Tongue (tissue), 1 donor: ENCODE measurements at regions not wholly inside any gene's neighbourhood (a gene's known extent, or its start where the extent isn't known, plus 50 kb on each side); places are given as distances from the start of the nearest gene placed in this dataset.

Experiments used
- DNase-seq: peaks from one replicate; pipeline ENCODE4 v3.0.0-alpha.2; 2015

GRCh38 chr18:38940863-38941531, 1375.4 kb upstream of the CELF4 start:
- peak; percentile 1 for DNase-seq

DNA sequence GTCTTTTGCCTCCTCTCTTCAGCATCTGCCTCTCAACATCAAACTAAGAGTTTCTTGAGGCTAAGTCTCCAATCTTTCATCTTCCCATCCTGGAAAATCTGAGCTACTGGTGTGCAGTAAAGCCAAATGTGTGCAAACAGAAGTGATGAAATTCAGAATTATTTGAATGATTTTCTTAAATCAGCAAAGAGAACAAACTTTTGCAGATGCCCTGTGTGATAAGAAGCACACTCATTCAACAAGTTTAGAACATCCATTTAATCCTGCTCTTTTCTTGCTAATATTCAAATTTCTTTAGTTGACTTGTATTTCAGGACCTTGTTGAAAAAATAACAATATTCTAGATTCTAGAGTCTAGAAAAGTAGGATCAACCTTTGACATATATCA, 1374.9 kb upstream of the CELF4 start:
- no peak for DNase-seq

GRCh38 chr18:38933910-38934510, 1368.4 kb upstream of the CELF4 start:
- DNase-seq: no peak

DNA sequence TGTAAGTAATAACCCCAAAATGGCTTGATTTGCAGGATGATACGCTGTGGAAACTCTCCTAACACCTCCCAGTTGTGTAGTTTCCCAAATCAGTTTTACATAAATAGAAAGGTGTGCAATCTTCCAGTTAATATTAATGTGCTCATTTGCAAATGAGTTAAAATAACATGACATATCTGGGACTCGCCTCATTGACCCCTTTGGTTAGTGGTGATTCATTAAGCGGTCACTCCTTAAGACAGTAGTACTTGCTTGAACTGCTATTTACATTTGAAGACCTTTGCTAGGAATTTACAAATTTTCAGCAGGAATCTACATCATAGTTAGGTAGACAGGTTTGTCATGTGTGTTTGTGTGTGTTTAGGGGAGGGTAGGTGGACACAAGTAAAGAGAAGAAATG, 1367.7 kb upstream of the CELF4 start:
- no peak for DNase-seq

GRCh38 chr18:38932752-38933151, 1367.2 kb upstream of the CELF4 start:
- DNase-seq: no peak

DNA sequence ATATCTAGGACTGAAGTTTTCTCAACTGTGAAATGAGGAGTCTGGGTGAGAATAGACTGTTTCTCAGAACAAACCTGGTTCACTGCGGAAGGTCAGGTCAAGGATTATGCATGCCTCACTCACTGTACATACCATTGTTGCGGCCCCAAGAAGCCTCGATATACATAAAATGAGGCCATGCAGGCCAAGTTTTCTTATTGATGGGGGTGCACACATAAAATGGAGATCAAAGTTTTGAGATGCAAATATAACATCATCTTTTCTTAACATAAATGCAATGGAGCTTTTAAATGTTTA, 1366.1 kb upstream of the CELF4 start:
- no peak for DNase-seq

GRCh38 chr18:38930881-38931753, 1365.5 kb upstream of the CELF4 start:
- DNase-seq: no peak

DNA sequence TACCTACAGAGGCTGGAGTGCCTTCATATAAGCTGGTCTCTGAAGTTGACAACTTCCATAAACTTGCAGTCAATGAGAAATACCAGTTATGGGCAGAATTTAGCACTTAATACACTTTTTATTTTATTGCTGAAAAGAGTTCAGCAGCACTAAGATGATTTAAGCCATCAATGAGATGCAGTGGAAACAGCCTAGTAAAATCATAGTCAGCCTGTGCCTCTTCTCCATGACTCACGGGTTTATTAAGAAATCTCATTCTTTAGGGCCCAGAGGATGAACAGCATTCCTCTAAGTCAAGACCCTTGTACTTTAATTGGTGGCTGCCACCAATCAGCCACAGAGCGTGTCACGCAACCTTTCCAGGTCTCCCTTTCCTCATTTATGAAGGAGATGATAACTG, 1357.9 kb upstream of the CELF4 start:
- no peak for DNase-seq

GRCh38 chr18:38923126-38923525, 1357.5 kb upstream of the CELF4 start:
- no peak for DNase-seq

DNA sequence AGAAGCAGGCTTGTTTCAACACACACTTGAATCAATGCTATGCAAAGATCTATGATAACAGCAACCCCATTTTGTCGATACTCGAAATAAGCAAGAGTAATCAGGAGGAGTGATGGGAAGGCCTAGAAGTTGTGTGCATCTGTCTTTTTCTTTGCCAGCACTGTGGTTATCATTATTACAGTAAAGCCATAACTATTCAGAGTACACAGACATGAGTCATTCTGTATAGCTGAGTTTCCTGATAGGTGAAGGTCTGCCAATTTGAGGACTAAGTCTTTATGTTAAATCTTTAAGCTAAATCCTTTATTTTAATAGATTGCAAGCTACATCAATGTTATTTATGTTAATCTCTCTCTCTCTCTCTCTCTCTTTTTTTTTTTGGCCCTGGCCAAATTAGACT, 1344.4 kb upstream of the CELF4 start:
- no peak for DNase-seq

- DNase-seq: peak; percentile 47
Observed at GRCh38 chr18:38902796-38903195, 1337.2 kb upstream of the CELF4 start.

DNA sequence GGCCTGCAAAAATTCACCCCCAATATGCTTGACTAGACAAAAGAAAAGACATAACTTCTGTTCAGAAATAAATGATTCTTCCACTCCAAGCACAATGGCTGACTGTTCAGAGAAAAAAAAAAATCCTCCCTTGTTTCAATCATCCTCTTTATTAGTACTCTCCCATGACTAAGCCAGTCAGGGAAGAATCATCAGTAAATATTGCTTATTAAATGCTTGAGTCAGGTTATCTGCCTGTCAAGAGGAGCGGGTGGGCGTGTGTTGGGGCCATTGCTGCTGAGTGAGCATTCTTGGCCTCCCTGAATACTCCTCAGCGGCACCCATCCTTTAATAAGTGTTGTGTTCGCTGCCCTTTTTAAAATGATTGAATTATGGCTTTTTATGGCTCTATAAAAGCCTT, 1334.8 kb upstream of the CELF4 start:
- no peak for DNase-seq

DNA sequence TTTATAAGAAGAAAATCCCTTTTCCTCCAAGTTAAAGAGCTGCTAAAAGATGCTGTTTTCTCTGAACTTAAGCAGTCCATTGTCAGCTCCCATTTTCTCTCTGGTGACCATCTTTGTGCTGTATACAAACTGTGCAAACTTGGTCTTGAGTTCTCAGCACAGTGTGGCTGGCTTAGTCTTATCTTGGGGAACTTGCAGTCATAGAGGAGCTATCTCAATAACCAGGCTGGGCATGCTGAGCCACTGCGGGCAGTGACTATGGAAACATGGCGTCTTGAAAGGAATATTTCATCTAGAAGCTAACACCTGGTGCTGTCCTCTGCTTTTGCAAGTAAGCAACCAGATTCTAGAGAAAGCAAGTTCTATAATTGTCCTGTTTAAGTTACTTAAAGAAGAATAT, 1334.4 kb upstream of the CELF4 start:
- no peak for DNase-seq

GRCh38 chr18:38899252-38899651, 1333.7 kb upstream of the CELF4 start:
- DNase-seq: no peak

- no peak for DNase-seq
Observed at GRCh38 chr18:38898167-38898566, 1332.6 kb upstream of the CELF4 start.

- DNase-seq: peak; percentile 32
Observed at GRCh38 chr18:38895560-38895959, 1330.0 kb upstream of the CELF4 start.

DNA sequence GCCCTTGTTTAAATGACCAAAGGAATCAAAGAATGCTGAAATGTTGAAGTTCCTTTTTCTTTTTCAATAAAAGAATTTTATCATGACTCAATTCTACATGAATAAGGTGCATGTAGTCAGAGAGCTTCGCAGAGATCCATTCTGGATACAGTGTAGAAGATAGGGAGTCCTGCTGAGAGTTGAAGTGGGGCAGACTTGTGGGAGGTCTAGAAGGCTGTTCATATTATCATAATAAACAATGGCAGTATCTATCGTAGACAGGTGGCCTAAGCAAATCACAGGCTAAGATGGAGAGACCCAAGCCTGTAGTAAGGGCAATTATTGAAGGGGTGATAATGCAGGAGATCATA, 1322.0 kb upstream of the CELF4 start:
- no peak for DNase-seq

DNA sequence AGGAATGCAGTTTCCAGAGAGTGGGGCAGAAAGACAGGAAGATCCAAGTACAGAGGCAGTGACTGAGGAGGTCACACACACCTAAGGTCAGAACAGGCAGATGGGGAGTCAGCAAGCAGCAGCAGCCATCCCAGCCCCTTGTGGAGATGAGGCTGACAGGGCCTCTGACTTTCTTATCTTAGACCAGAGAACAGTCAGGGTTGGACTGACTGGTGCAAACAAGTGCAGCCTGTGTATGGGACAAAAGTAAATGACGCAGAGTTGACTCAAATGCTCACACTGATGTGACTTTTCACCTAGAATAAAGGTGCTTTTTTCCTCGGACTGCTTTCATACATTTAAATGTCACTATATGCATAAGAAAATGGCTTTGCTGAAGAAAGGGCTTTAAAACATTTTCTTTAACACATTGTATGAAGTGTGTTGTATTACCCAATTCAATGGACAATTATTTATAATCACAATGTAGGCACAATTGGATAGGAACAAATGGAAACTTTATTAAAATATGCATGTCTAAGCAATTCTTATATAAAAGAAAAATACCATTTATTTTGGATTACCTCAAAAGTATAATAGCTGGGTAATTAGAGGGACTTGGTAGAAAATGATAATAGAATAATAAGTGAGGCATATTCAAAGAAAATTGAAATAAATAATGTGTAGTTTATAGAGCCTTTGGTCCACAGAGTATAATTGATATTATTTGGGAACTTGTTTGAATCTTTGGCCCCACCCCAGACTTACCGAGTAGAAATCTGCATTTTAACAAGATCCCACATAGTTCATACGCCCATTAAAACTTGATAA, 1321.5 kb upstream of the CELF4 start:
- DNase-seq: no peak

DNA sequence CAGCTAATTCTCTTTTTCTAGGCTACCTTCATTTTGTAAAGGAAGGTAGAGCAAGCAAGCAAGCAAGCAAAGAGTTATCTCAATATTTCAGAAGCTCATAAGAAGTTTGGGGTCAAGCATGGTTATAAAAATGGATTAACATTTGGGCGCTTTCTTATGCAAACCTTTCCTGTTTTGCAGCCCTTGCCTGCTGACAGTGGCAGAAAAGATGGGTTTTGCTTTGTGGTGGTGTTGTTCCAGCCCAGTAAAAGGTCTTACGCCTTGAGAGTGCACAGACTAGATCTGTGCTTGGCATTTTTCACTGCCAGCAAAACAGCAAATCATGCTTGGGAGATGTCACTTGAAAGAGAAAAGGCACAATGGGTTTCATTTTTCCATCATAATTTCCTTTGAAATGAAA, 1320.6 kb upstream of the CELF4 start:
- no peak for DNase-seq

- DNase-seq: no peak
Observed at GRCh38 chr18:38884050-38884449, 1318.5 kb upstream of the CELF4 start.

DNA sequence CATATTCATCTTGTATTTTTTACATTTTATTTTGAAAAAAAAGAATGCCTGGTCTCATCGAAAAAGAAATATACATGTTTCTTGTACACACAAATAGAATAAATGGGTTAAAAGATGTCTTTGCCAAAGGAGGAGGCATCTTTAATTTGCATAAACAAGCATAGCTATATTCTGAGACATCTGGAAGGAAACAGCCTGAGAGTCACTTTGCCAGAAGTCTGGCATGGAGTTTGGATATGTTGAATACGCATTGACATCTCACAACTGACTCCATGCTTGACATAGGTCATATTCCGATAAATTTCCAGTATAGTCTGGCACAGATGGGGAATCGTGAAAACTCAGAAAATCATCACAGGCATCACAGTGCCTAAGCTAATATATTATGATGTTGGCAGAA, 1317.5 kb upstream of the CELF4 start:
- DNase-seq: no peak

GRCh38 chr18:38879871-38880270, 1314.3 kb upstream of the CELF4 start:
- no peak for DNase-seq

GRCh38 chr18:38872342-38872741, 1306.7 kb upstream of the CELF4 start:
- DNase-seq: no peak
